GM12878 (cell line): ENCODE measurements at regions not wholly inside any gene's neighbourhood (a gene's known extent, or its start where the extent isn't known, plus 50 kb on each side); places are given as distances from the start of the nearest gene placed in this dataset.

Experiments
- RELB ChIP-seq: fragments of 450-650 bp; IDR thresholded peaks from 2 replicates; pipeline ENCODE4 v1.6.1; 2017; ENCODE audit warnings: low read depth, mild to moderate bottlenecking, moderate library complexity
- YY1 ChIP-seq: IDR thresholded peaks from 2 replicates; pipeline ENCODE4 v1.6.1; 2011; ENCODE audit warnings: low read depth, mild to moderate bottlenecking, low read length

- TF ChIP-seq YY1 (no peak), RELB (no peak)
Observed at GRCh38 chr5:57700484-57700883, 217.9 kb upstream of the ACTBL2 start.
